SK-N-MC (cell line): ENCODE measurements at regions not wholly inside any gene's neighbourhood (a gene's known extent, or its start where the extent isn't known, plus 50 kb on each side); places are given as distances from the start of the nearest gene placed in this dataset.

Experiments used
- EZH2 ChIP-seq: fragments of 200-600 bp; sonication (generic); IDR thresholded peaks from one replicate; pipeline ENCODE4 v1.6.1; 2017; ENCODE audit warnings: antibody characterized with exemption
- POLR2AphosphoS5 ChIP-seq: IDR thresholded peaks from 2 replicates; pipeline ENCODE4 v1.6.1; 2012; ENCODE audit warnings: mild to moderate bottlenecking, low read depth, low read length, borderline replicate concordance

DNA sequence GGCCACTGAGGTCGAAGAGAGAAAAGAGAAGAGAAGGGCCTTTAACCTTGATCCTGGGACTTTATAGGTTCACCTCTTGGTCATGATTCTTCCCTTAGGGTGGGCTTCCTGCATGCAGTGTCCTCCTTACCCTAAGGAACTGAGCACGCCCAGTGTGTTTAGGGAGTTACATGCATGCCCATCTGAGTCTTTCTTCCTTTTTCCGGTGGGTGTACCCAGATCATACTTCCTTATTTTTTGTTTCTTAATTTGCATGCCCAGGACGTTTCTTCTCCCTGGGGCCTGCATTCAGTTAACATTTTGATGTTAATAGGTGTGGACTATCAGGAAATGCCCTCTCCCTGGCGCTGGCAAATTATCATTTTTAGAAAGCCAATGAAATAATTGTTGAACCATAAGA lies 91.5 kb downstream of the HTR1B start:
- TF ChIP-seq POLR2AphosphoS5 = no peak
- no peak for TF ChIP-seq EZH2
